Omental fat pad (tissue), 3 donors: ENCODE measurements at regions not wholly inside any gene's neighbourhood (a gene's known extent, or its start where the extent isn't known, plus 50 kb on each side); places are given as distances from the start of the nearest gene placed in this dataset.

ENCODE experiments used
- ATAC-seq: fragments of 150-250 bp; one replicate; pipeline ENCODE4 v1.9.1; 2016; ENCODE audit warnings: mild to moderate bottlenecking, moderate library complexity; ENCODE audit not compliant: low FRiP score
- DNase-seq: peaks from one replicate; pipeline ENCODE4 v3.0.0-alpha.2; 2019; ENCODE audit warnings: low spot score
- CTCF ChIP-seq, 3 donors: fragments of 450-650 bp; IDR thresholded peaks; one replicate each; pipeline ENCODE4 v1.5.1; 2016 to 2017; ENCODE audit warnings: antibody characterized with exemption in 3 of 3, mild to moderate bottlenecking in 3 of 3, moderate library complexity in 2 of 3

- no peak for ATAC-seq
These were observed 130.9 kb upstream of the CDK6 start for GRCh38 chr7:92967238-92967637.

GRCh38 chr7:92964141-92964540, 127.8 kb upstream of the CDK6 start:
- ATAC-seq (no peak), DNase-seq (no peak)

More at GRCh38 chr7:92967238-92967637, 130.9 kb upstream of the CDK6 start:
- DNase-seq = no peak
- no peak for TF ChIP-seq CTCF (IDR thresholded peaks at IDR 0.05)

GRCh38 chr7:92963566-92963965, 127.2 kb upstream of the CDK6 start:
- DNase-seq = no peak
- no peak for ATAC-seq
- TF ChIP-seq CTCF (IDR thresholded peaks at IDR 0.05) = no peak

More at GRCh38 chr7:92964141-92964540, 127.8 kb upstream of the CDK6 start:
- TF ChIP-seq CTCF (IDR thresholded peaks at IDR 0.05) = no peak

GRCh38 chr7:92961961-92962360, 125.6 kb upstream of the CDK6 start:
- ATAC-seq (no peak), DNase-seq (no peak)
- no peak for TF ChIP-seq CTCF (IDR thresholded peaks at IDR 0.05)

GRCh38 chr7:92956575-92956974, 120.2 kb upstream of the CDK6 start:
- DNase-seq = no peak
- no peak for TF ChIP-seq CTCF (IDR thresholded peaks at IDR 0.05)
- ATAC-seq = no peak

GRCh38 chr7:92955081-92955480, 118.7 kb upstream of the CDK6 start:
- DNase-seq (no peak), ATAC-seq (no peak)
- TF ChIP-seq CTCF (IDR thresholded peaks at IDR 0.05) = no peak

GRCh38 chr7:92953657-92954056, 117.3 kb upstream of the CDK6 start:
- DNase-seq (no peak), ATAC-seq (no peak)
- TF ChIP-seq CTCF (IDR thresholded peaks at IDR 0.05) = no peak
